SK-N-SH (cell line): ENCODE measurements at regions not wholly inside any gene's neighbourhood (a gene's known extent, or its start where the extent isn't known, plus 50 kb on each side); places are given as distances from the start of the nearest gene placed in this dataset.
"Not testable (repeated sequence)": the region's sequence is repeated elsewhere in the genome, so short reads cannot be mapped to it uniquely, and the experiment has no call there.

Source experiments
- CTCF ChIA-PET: fragments of 300-600, 350-600 bp; formaldehyde crosslinking; extraction: SDS; loops from one replicate; lab custom pipeline; 2021; lab: Yijun Ruan, JAX
- POLR2A ChIA-PET: fragments of 350-600 bp; sonication (Branson Sonifier 250); formaldehyde crosslinking; extraction: SDS; loops from one replicate; lab custom pipeline; 2020; ENCODE audit warnings: antibody characterized with exemption, inconsistent platforms; lab: Yijun Ruan, JAX
- DNase-seq: peaks from one replicate; pipeline ENCODE4 v3.0.0; 2012
- H2AFZ ChIP-seq: fragments of 200-600 bp; sonication (generic); 2 replicates; pipeline ENCODE4 v1.8.1; 2016; ENCODE audit warnings: antibody characterized with exemption, mild to moderate bottlenecking, low read depth
- H3F3A ChIP-seq: fragments of 200-600 bp; sonication (generic); replicated peaks from 2 replicates; pipeline ENCODE3; 2016; ENCODE audit warnings: antibody characterized with exemption, mild to moderate bottlenecking; ENCODE audit not compliant: insufficient read depth
- H3K27ac ChIP-seq, 2 experiments: fragments of 200-500 bp in 1 of 2; fragments of 200-600 bp in 1 of 2; sonication (Bioruptor generic) in 1 of 2; sonication (generic), shearing (Covaris generic) in 1 of 2; 2 replicates each; pipeline versions ENCODE4 v1.5.1 to v1.6.1; 2014 to 2016; ENCODE audit warnings: low read depth in 2 of 2, inconsistent platforms in 1 of 2, low read length in 1 of 2, mild to moderate bottlenecking in 1 of 2, mixed read lengths in 1 of 2
- H3K27me3 ChIP-seq: fragments of 200-600 bp; sonication (generic), shearing (Covaris generic); 2 replicates; pipeline ENCODE4 v1.6.1; 2016; ENCODE audit warnings: mixed run types; ENCODE audit not compliant: insufficient read depth
- H3K36me3 ChIP-seq, 2 experiments: fragments of 200-500 bp in 1 of 2; fragments of 200-600 bp in 1 of 2; sonication (Bioruptor generic) in 1 of 2; sonication (generic) in 1 of 2; replicated peaks in 1 of 2; 2 replicates each; pipeline versions ENCODE3 to v1.5.1; 2014 to 2016; ENCODE audit warnings: low read length in 1 of 2, mild to moderate bottlenecking in 1 of 2; ENCODE audit not compliant: insufficient read depth in 2 of 2, control insufficient read depth in 1 of 2
- H3K4me1 ChIP-seq, 2 experiments: fragments of 200-500 bp in 1 of 2; fragments of 200-600 bp in 1 of 2; sonication (Bioruptor generic) in 1 of 2; sonication (generic), shearing (Covaris generic) in 1 of 2; 2 replicates each; pipeline versions ENCODE4 v1.5.1 to v1.6.1; 2014 to 2016; ENCODE audit warnings: low read depth in 1 of 2, low read length in 1 of 2, mixed run types in 1 of 2; ENCODE audit not compliant: insufficient read depth in 2 of 2, control insufficient read depth in 1 of 2
- H3K4me2 ChIP-seq: fragments of 200-600 bp; sonication (generic), shearing (Covaris generic); 2 replicates; pipeline ENCODE4 v1.6.1; 2017; ENCODE audit warnings: mixed run types
- H3K4me3 ChIP-seq, 2 experiments: fragments of 200-500 bp in 1 of 2; fragments of 200-600 bp in 1 of 2; sonication (Bioruptor generic) in 1 of 2; sonication (generic), shearing (Covaris generic) in 1 of 2; 2 replicates each; pipeline versions ENCODE4 v1.5.1 to v1.8.1; 2014 to 2016; ENCODE audit warnings: low read depth in 2 of 2, inconsistent platforms in 1 of 2, low read length in 1 of 2, mild to moderate bottlenecking in 1 of 2, mixed read lengths in 1 of 2, moderate library complexity in 1 of 2
- H3K79me2 ChIP-seq: fragments of 200-600 bp; sonication (generic); 2 replicates; pipeline ENCODE4 v1.8.1; 2017; ENCODE audit warnings: mild to moderate bottlenecking; ENCODE audit not compliant: insufficient read depth
- H3K9ac ChIP-seq: fragments of 200-600 bp; sonication (generic); 2 replicates; pipeline ENCODE4 v1.6.1; 2017; ENCODE audit warnings: mixed run types
- H3K9me2 ChIP-seq: fragments of 200-600 bp; sonication (generic); 2 replicates; pipeline ENCODE4 v1.6.1; 2017; ENCODE audit warnings: mixed run types
- H3K9me3 ChIP-seq: fragments of 200-600 bp; sonication (generic); 2 replicates; pipeline ENCODE4 v1.6.1; 2017; ENCODE audit warnings: mixed run types, mild to moderate bottlenecking, moderate library complexity
- H4K20me1 ChIP-seq: fragments of 200-600 bp; sonication (generic); 2 replicates; pipeline ENCODE4 v1.6.1; 2017; ENCODE audit warnings: mild to moderate bottlenecking, mixed run types; ENCODE audit not compliant: insufficient read depth
- RAD21 ChIP-seq: IDR thresholded peaks from 2 replicates; pipeline ENCODE4 v1.6.1; 2012; ENCODE audit warnings: mild to moderate bottlenecking, low read length
- REST ChIP-seq: IDR thresholded peaks from 2 replicates; pipeline ENCODE4 v1.6.1; 2012; ENCODE audit warnings: mild to moderate bottlenecking, low read depth, low read length, moderate library complexity
- WGBS: methylation state at CpG from one replicate; pipeline ENCODE4 v1.1.6; 2017; ENCODE audit warnings: low lambda C conversion rate; 5-methylcytosine and 5-hydroxymethylcytosine counted together

GRCh38 chr10:33772370-33773252 lies 438.1 kb upstream of the NRP1 start:
- no peaks in the 10 kb centered on the region for H3K36me3 ChIP-seq
- no peaks in the 10 kb centered on the region for H4K20me1 ChIP-seq
- no peak overlapping the region for H3K4me3 ChIP-seq
- no peaks in the 10 kb centered on the region for H3K4me1 ChIP-seq
- H3K9me2 ChIP-seq: no peaks in the 10 kb centered on the region
- H3K79me2 ChIP-seq: no peaks in the 10 kb centered on the region
- H3F3A ChIP-seq: no peaks in the 10 kb centered on the region
- H3K9ac ChIP-seq: no peak overlapping the region
- H3K27me3 ChIP-seq: no peaks in the 10 kb centered on the region
- no peak overlapping the region for H3K4me2 ChIP-seq
- POLR2A ChIA-PET: no interaction called here
- no peak overlapping the region for H2AFZ ChIP-seq
- no peak for TF ChIP-seq RAD21
- H3K9me3 ChIP-seq: no peaks in the 10 kb centered on the region
- no peak for DNase-seq
- WGBS: 78% methylated on average over 16 of the region's 16 CpGs
- CTCF ChIA-PET: no interaction called here
- H3K27ac ChIP-seq: no peak overlapping the region

GRCh38 chr10:33771856-33772255 lies 437.4 kb upstream of the NRP1 start:
- H3K79me2 ChIP-seq, H2AFZ ChIP-seq, H3K4me2 ChIP-seq, H3K4me3 ChIP-seq, DNase-seq, H3F3A ChIP-seq, H4K20me1 ChIP-seq, H3K9me2 ChIP-seq, H3K9me3 ChIP-seq, H3K27ac ChIP-seq, POLR2A ChIA-PET, H3K27me3 ChIP-seq, CTCF ChIA-PET, H3K36me3 ChIP-seq, H3K4me1 ChIP-seq, H3K9ac ChIP-seq: not testable (repeated sequence)
- 63% methylated on average over 8 of the region's 8 CpGs for WGBS

GRCh38 chr10:33764694-33765185 lies 430.3 kb upstream of the NRP1 start:
- no peak overlapping the region for H2AFZ ChIP-seq
- CTCF ChIA-PET: no interaction called here
- no peak overlapping the region for H3K4me2 ChIP-seq

More at GRCh38 chr10:33764694-33765185, 430.3 kb upstream of the NRP1 start:
- H3K79me2 ChIP-seq: no peaks in the 10 kb centered on the region
- no peak overlapping the region for H3K27ac ChIP-seq
- TF ChIP-seq RAD21 (no peak), REST (no peak)
- POLR2A ChIA-PET: no interaction called here
- H3F3A ChIP-seq: no peaks in the 10 kb centered on the region
- WGBS: 58% methylated on average over 1 of the region's 1 CpG
- H3K9ac ChIP-seq: no peak overlapping the region
- H3K36me3 ChIP-seq: no peaks in the 10 kb centered on the region
- H3K4me1 ChIP-seq: peaks cover 0 to 8% of the 10 kb centered on the region in 2 experiments; a peak in 2 of 4 replicates
- DNase-seq: no peak
- H3K9me3 ChIP-seq: no peaks in the 10 kb centered on the region
- H4K20me1 ChIP-seq: no peaks in the 10 kb centered on the region
- no peaks in the 10 kb centered on the region for H3K27me3 ChIP-seq
- H3K9me2 ChIP-seq: no peaks in the 10 kb centered on the region
- no peak overlapping the region for H3K4me3 ChIP-seq
